ENCODE measurements at regions not wholly inside any gene's neighbourhood (a gene's known extent, or its start where the extent isn't known, plus 50 kb on each side); places are given as distances from the start of the nearest gene placed in this dataset.

GRCh38 chr12:114185036-114185435 lies 218.9 kb upstream of the RBM19 start:
- TF ChIP-seq CTCF (IDR thresholded peaks at IDR 0.05) = no peak
- TF ChIP-seq ZFX (IDR thresholded peaks at IDR 0.05; ENCODE audit: borderline replicate concordance) = no peak

Measured in 22Rv1 (cell line).